ENCODE measurements at regions not wholly inside any gene's neighbourhood (a gene's known extent, or its start where the extent isn't known, plus 50 kb on each side); places are given as distances from the start of the nearest gene placed in this dataset.
"Not testable (repeated sequence)": the region's sequence is repeated elsewhere in the genome, so short reads cannot be mapped to it uniquely, and the experiment has no call there.

DNA sequence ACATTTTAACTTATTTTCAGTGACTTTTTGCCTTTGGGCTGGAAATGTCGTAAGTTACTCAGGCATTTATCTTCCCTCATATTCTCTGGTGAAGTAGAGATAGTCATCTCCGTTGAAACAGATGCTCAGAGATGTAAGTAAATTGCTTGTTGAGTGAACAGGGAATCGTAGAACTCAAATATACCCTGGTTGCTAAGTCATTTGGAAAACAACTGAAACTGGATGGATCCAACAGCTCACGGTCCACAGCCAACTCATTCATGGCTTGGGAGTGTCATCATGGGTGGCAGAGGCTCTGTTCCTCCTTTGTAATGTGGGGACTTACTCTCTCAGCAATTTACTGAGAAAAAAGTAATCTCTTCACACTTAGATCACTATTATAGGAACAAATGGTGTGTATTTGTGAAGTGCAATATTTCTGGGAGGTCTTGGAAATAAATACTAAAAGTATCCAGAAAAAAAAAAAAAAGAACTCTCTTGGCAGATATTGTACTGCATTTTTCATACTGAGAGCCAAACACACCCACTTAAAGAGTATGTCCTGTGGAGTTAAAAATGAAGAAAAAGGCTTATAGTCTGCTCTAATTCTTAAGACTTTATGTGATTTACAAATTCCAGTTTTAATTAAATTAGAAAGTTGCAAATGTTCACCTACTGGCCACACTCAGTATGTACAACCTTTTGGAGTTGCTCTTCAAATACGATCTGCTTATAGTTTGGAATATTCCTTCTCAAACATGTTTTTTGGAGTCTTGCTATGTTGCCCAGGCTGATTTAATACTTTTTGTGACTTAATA lies 107.4 kb downstream of the LEPR start:
- no peak for DNase-seq

DNA sequence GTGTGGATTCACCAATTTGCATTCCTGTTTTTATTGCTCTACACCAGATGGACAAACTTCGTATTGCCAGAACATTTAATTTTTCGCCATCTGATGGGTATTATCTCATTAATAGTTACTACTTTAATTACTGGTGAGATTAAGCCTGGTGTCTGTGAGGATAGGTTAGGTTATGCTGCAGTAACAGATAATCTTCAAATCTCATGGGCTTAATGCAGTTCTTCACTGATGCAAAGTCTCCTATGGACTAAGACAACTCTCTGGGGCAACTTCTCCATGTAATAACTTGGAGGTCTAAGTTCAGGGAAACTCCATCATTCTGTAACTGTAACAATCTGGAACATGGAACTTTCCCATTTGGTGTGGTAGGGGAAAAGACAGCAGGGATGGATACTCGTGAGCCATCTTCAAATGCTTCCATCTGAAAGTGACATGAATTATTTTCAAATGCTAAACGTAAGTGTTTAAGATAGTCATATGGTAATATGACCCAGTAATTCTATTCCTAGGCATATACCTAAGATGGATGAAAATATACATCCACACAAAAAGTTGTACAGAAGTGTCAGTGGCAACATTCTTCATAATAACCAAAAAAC lies 111.6 kb downstream of the LEPR start:
- no peak for DNase-seq

DNA sequence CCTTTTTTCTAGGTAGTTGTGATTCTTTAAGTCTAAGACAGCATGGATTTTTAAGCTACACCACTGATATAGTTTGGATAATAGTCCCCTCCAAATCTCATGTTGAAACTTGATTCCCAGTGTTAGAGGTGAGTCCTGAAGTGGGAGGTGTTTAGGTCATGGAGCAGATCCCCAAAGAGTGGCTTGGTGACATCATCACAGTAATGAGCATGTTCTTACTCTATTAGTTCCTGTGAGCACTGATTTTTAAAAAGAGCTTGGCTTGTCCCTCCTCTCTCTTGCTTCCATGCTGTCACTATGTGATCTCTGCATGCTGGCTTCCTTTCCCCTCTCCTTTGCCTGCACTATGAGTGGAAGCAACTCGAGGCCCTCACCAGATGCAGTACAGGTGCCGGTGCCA lies 115.5 kb downstream of the LEPR start:
- no peak for DNase-seq

DNA sequence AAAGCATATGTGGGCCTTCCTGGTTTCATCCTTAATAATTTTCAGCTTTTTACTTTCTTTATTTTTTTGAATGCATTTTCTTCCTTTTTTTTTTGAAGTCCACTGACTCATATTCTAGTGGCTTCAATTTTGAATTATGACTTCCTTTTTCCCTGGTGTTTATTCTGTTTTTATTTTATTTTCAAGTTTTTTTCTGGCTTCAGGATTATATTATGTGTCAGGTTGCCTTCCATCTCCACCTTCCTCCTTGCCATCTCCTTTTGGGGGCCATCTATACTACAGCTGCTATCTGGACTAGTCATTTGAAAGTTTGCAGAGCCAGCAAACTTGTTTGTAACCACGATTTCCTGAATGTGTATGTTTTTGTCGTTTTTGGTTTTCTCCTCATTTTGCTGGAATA lies 117.6 kb downstream of the LEPR start:
- no peak for DNase-seq

DNA sequence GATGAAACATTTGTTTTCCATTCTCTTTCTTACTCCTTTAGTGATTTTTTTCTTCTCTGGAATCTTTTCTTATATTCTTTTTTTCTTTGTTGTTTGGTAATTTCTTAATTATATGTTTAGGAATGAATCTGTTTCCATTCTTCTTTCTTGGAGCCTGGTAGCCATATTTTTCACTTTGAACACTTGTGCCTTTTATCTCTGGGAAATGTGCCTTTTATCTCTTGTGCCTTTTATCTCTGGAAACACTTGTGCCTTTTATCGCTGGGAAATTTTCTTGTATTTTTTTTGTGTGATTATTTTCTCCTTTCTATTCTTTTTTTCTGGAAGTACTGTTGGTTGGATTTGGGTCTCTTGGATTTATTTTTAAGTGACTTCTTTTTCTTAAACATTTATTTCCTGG lies 118.2 kb downstream of the LEPR start:
- no peak for DNase-seq

DNA sequence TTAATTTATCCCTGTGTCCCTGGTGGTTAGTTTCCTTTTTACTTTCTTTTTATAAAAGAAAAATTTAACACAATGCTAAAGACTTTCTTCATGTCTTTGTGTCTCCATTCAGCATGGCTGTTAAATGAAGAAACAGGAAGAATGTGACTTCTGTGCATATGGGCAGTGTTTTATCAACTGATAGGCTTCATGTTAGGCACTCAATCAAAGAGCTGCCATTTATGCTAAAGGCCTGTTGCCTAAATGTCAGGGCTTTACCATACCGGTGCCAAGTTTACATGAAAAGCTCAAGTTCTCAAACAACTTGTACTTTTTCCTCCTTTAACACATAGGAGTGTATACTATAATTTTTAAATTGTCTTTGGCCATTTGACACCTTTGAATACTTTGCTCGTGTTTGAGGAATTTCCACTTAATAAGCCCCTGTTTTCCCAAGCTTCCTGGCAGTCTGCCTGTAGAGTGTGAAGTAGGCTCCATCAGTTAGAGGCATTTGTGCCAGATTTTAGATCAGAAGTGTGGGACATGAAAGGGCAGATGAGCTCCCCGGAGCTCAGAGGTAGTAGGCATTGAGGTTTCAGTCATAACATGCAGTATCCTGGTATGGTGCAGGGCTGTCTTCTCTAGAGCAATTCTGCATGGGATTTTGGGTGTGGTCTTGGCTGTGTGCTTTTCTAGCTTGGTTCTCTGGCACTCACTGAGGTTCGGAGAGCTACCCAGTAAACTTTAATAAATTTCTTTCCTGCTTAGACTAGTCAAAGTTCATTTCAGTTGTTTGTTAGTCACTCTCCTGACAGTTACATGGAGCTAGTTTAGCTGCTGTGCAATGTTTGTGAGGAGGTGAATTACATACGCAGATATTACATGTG lies 119.0 kb downstream of the LEPR start:
- no peak for DNase-seq

DNA sequence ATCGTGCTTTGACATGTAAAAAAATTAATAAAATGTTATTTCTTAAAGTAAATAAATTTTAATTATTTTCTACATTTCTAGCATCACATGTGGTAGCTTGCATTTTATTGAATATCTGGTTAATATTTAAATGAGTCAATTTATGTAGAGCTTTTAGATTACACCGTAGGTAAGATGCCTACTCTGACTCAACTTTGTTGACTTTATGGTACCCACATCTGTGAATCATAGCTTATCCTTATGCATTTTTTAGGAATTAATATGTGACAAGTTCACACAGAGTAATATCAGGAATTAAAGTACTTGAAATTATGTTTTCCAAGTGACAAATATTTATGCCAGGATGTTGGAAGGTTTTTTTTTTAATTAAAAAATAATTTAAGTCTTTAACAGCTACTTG lies 120.7 kb downstream of the LEPR start:
- DNase-seq = no peak

DNA sequence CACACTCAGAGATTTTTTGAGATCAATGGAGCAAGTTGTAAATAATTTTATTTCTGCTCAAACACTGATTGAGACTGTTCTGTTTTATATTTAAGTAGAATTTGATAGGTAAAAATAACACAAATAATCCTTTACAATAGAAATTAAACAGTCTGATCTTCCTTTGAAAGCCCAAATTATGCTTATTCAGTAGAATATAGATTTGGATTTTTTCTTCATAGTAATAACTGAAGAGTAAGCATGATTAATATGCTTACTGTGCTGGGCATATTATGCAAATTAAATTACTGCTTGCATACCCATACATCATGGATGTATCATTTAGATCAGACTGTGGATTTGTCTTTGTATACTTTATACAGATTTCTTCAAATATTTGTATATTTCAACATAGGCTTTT lies 121.4 kb downstream of the LEPR start:
- DNase-seq = no peak

DNA sequence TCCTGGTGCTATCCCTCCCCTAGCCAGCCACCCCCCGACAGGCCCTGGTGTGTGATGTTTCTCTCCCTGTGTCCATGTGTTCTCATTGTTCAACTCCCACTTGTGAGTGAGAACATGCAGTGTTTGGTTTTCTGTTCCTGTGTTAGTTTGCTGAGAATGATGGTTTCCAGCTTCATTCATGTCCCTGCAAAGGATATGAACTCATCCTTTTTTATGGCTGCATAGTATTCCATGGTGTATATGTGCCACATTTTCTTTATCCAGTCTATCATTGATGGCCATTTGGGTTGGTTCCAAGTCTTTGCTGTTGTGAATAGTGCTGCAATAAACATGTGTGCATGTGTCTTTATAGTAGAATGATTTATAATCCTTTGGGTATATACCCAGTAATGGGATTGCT lies 122.1 kb downstream of the LEPR start:
- DNase-seq = not testable (repeated sequence)

DNA sequence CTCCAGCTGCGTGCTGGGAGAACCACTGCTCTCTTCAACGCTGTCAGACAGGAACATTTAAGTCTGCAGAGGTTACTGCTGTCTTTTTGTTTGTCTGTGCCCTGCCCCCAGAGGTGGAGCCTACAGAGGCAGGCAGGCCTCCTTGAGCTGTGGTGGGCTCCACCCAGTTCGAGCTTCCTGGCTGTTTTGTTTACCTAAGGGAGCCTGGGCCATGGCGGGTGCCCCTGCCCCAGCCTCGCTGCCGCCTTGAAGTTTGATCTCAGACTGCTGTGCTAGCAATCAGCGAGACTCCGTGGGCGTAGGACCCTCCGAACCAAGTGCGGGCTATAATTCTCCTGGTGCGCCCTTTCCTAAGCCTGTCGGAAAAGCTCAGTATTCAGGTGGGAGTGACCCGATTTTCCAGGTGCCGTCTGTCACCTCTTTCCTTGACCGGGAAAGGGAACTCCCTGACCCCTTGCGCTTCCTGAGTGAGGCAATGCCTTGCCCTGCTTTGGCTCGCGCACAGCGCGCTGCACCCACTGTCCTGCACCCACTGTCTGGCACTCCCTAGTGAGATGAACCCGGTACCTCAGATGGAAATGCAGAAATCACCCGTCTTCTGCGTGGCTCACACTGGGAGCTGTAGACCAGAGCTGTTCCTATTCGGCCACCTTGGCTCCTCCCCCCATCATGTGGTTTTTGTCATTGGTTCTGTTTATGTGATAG lies 130.0 kb downstream of the LEPR start:
- not testable (repeated sequence) for DNase-seq

DNA sequence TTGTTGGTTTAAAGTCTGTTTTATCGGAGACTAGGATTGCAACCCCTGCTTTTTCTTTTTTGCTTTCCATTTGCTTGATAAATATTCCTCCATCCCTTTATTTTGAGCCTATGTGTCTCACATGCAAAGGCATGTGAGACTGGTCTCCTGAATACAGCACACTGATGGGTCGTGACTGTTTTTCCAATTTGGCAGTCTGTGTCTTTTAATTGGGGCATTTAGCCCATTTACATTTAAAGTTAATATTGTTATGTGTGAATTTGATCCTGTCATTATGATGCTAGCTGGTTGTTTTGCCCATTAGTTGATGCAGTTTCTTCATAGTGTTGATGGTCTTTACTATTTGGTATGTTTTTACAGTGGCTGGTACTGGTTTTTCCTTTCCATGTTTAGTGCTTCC lies 132.0 kb downstream of the LEPR start:
- DNase-seq = not testable (repeated sequence)

DNA sequence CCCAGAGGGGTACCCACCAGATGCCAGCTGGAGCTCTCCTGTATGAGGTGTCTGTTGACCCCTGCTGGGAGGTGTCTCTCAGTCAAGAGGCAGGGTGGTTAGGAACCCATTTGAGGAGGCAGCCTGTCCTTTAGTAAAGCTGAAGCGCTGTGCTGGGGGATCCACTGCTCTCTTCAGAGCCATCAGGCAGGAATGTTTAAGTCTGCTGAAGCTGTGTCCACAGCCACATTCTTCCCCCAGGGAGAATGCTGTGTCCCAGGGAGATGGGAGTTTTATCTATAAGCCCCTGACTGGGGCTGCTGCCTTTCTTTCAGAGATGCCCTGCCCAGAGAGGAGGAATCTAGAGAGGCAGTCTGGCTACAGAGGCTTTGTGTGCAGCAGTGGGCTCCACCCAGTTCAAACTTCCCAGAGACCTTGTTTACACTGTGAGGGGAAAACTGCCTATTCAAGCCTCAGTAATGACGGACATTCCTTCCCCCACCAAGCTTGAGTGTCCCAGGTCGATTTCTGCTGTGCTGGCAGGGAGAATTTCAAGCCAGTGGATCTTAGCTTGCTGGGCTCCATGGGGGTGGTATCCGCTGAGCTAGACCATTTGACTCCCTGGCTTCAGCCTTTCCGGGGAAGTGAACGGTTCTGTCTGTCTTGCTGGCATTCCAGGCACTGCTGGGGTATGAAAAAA lies 133.8 kb downstream of the LEPR start:
- DNase-seq = not testable (repeated sequence)

DNA sequence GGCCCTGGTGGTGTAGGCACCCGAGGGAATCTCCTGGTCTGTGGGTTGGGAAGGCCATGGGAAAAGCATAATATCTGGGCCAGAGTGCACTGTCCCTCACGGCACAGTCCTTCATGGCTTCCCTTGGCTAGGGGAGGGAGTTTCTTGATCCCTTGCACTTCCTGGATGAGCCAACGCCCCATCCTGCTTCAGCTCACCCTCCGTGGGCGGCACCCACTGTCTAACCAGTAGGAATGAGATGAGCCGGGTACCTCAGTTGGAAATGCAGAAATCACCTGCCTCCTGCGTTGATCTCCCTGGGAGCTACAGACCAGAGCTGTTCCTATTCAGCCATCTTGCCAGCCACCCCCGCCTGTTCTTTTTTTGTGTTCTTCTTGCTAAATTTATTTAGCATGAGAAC lies 134.4 kb downstream of the LEPR start:
- no peak for DNase-seq

DNA sequence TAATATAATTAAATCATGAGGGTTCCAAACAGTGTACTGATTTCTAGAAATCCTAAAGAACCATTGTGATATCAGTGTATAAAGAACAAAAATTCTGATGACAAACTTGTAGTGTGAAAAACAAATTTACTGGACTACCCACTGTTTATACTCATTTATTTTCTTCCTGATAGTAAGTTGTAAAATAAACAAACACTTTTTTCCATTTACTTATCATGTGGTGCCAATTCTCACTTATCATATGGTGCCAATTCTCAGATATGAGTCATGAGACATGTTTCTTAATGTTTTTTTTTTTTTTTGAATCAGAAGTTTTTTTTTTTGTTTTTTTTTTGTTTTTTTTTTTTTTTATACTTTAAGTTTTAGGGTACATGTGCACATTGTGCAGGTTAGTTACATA lies 137.7 kb downstream of the LEPR start:
- no peak for DNase-seq

DNA sequence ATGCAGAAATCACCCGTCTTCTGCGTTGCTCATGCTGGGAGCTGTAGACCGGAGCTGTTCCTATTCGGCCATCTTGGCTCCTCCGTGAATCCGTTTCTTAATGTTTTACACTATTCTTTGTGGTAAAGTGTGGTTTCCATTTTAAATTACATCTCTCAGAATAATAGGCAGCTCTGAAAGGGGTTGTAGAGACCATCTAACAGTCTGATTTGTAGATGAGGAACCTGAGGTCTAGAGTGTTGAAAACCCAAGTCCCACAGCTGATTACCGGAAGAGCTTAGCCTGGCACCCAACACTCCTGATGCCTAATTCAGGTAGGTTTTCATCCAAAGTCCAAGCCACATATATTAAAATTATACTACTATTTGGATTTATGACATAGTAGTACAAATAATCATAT lies 144.0 kb downstream of the LEPR start:
- no peak for DNase-seq

DNA sequence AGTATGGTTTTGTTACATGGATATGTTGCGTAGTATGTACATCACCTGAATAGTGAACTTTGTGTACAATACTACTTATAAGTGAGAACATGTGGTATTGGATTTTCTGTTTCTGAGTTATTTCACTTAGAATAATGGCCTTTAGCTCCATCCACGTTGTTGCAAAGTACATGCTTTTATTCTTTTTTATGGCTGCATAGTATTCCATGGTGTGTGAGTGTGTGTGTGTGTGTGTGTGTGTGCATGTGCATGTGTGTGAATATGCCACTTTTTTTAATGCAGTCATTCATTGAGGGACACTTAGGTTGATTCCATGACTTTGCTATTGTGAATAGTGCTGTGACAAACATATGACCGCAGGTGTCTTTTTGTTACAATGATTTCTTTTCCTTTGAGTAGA lies 147.8 kb downstream of the LEPR start:
- no peak for DNase-seq

DNA sequence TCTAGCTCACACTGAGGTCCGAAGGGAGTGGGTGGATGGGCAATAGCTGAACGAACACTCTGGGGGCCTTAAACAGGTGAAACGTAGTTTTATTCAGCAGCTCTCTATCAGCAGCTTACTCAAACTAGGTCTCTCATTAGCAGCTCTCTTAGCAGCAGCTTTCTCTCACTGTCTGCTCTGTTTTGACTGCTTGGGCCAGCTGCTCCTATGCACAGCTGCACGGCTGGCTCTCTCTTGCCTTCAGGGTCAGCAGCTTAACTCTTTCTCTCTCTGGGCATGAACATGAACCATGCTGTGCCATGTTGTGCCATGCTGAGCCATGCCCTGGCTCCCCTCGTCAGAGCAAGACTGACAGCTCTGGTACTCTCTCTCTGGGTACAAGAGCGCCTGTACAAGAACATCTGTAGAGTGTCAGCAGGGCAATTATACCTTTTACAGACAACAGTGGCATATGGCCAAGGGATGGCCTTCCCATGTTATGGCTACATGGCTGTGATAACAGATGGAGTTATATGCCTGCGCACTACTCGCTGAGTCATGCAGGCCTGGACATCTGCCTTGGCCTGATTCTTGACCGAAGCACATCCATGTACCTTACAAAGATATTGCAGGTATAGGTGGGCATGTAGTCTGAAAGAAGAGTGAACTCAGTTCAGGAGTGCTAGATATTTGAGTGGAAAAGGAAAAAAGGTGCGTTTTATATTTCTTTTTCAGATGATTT lies 152.4 kb downstream of the LEPR start:
- no peak for DNase-seq

DNA sequence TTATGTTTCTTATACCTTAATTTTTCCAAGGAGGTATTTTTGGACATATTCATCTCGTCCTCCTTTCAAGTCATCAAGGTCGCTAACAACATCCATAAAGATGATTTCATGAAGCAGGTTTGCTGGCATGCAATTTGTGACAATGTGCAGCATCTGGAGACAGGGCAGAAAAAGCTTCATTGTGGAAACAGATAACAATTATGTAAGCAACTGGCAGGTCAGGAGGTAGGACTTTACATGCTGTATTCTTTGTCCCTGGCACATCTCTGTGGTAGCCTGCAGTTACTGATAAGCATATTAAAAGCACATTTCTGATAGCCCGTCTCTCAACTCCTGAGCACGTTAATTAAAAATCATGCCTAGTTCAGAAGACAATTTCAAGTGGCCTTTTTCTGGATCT lies 156.8 kb downstream of the LEPR start:
- no peak for DNase-seq

DNA sequence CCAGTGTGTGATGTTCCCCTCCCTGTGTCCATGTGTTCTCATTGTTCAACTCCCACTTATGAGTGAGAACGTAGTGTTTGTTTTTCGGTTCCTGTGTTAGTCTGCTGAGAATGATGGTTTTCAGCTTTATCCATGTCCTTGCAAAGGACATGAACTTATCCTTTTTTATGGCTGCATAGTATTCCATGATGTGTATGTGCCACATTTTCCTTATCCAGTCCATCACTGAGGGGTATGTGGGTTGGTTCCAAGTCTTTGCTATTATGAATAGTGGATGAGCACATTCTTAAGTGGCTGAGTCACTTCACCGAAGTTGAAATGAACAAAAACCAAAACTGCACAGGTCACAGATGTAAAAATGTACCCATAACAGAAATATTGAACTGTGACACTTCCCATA lies 157.5 kb downstream of the LEPR start:
- DNase-seq = not testable (repeated sequence)

DNA sequence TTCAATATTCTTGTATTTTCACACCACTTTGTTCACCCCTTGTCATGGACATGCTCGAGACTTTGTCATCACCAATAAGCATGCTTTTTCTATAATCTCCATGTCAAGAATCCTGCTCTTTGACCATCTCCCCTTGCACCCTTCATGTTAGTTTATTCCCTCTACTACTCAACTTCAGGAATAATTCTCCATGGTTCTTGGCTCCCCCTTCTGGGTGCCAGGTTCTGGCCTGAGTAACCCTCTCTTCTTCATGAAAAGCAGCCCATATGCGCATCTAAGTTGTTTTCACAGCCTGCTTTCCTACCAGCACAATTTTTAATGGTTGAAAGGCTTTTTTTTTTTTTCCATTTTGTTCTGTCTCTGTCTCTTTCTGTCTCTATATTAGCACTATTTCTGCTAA lies 160.7 kb downstream of the LEPR start:
- no peak for DNase-seq

DNA sequence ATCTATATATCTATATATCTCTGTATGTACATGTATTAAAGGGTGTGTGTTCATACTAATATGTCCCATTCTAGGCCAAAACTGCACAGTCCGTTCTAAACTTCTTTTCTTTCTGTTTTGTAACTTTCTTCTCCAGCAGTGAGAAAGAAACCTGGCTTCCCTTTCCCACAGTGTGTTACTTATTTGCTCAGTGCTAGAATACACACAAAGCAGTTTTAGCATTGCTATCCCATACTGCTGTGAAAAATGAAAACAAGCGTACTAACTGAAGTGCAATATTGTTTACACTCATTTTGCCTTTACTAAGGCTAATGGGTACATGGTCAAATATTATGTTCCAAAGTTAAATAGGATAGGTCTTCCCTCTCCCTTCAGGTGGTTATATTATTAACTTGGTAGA lies 163.9 kb downstream of the LEPR start:
- DNase-seq = no peak

DNA sequence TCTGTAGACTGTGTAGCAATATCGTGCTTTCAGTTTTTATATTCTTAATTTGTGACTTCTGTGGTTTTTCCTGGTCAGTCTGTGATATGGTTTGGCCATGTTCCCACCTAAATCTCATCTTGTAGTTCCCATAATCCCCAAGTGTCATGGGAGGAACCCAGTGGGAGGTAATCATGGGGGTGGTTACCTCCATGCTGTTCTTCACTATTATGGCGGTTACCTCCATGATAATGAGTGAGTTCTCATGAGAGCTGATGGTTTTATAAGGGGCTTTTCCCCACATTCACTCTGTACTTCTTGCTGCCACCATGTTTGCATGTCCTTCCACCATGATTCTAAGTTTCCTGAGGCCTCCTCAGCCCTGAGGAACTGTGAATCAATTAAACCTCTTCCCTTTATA lies 169.8 kb downstream of the LEPR start:
- DNase-seq = no peak
